Lower leg skin (tissue), 3 donors: ENCODE measurements at regions not wholly inside any gene's neighbourhood (a gene's known extent, or its start where the extent isn't known, plus 50 kb on each side); places are given as distances from the start of the nearest gene placed in this dataset.

Experiments
- CTCF ChIP-seq, 3 donors: fragments of 450-650 bp; IDR thresholded peaks; one replicate each; pipeline ENCODE4 v1.5.1; 2016; ENCODE audit warnings: antibody characterized with exemption in 3 of 3, mild to moderate bottlenecking in 3 of 3, moderate library complexity in 2 of 3
- POLR2A ChIP-seq, 2 donors: fragments of 450-650 bp; IDR thresholded peaks; one replicate each; pipeline ENCODE4 v1.6.1; 2016 to 2017; ENCODE audit warnings: antibody characterized with exemption in 2 of 2, mild to moderate bottlenecking in 1 of 2, moderate library complexity in 1 of 2

GRCh38 chr4:31041385-31041784, 321.2 kb downstream of the PCDH7 start:
- TF ChIP-seq CTCF (IDR thresholded peaks at IDR 0.05) (no peak), POLR2A (IDR thresholded peaks at IDR 0.05) (no peak)
